HG03565 (cell line): ENCODE measurements at regions not wholly inside any gene's neighbourhood (a gene's known extent, or its start where the extent isn't known, plus 50 kb on each side); places are given as distances from the start of the nearest gene placed in this dataset.

Source experiments
- ATAC-seq: cut with Tn5 transposase; IDR thresholded peaks from one replicate; pipeline ENCODE4 v1.9.1; 2021; ENCODE audit warnings: mild to moderate bottlenecking, moderate library complexity; ENCODE audit not compliant: unreplicated experiment

DNA sequence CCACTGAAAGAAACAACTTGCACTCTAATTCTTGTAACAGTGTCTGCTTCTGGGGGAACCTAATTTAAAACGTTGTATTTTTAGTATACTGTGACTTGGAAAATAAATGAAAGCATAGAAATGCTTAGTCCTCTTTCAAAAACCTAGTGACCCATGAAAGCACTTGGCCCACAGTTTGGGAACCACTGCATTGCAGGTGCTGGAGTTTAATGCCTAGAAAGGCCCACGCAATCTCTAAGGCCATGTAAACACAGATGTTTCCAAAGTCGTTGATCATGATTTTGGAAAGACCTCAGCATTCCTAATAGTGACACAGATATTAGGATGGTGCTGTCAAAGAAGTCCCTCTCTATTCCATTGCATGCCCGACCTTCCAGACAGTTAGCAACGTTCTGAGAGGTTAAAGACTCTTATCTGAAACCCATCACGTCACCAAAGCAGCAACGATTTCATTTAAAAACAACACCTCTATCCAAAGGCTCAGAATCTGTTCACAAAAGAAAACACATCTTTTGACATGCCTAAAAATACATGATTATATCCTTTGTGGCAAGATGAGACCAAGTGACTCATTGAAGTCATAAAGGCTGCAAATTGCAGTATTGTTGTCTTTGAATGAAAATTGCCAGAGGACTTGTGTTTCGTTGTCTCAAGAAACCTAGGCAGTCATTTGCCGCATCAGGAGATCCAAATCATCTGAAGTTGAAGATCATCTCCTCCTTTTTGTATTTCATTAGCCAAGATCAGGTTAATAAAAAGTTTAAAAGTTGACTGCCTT is 328.0 kb upstream of the ZNF507 start:
- no peak for ATAC-seq

DNA sequence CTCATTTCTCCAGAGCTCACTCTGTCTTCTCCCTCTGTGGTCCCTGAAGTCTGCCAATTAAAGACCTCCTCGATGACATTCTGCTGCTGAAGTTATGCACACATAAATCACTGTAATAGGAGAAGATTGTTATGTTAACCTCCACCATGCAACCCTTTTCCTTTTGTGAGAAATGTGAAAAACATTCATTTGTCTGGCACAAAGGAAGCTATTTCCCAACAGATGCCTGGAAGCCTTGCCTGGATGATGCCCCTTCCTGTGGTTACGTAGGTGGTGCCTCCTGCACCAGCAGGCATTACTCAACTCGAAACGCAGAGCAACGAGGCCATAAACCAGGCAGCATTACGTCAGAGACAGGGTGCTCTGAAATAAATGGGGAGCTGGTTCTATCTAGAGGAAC is 327.4 kb upstream of the ZNF507 start:
- no peak for ATAC-seq

DNA sequence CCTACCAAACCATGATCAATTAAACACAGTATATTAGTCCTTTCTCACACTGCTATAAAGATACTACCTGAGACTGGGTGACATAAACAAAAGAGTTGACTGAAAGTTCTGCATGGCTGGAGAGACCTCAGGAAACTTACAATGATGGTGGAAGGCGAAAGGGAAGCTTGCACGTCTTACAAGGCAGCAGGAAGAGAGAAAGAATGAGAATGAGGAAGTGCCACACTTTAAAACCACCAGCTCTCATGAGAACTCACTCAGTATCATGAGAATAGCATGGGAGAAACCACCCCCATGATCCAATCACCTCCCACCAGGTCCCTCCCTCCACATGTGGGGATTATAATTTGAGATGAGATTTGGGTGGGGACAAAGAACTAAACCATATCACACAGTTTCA is 324.9 kb upstream of the ZNF507 start:
- ATAC-seq, result no peak

DNA sequence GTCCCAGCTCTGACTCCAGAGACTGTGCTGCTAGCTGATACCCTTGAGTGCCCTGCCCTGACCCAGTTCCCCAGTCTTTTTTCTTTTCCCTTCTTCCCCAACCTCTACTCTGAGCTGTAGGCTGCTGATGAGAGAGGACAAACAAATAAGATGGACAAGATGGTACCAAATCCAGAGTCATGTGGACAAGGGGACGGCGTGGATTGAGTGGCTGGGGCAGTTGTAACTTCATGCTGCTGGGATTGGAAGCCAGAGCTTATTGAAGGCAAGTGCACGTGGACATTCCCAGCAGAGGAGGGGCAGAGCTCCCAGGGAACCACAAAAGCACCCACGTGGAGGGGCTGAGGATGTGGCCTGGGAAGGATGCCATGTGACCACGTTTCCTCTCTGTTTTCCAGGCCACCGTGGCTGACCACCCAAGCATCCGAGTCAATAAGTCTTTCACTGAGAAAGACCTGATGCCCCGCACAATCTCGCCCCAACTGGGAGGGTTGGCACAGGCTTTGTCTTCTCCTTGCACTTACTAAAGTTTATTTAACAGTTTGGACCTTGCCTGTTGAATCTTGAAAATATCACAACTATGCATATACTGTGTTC is 323.3 kb upstream of the ZNF507 start:
- ATAC-seq, result no peak

DNA sequence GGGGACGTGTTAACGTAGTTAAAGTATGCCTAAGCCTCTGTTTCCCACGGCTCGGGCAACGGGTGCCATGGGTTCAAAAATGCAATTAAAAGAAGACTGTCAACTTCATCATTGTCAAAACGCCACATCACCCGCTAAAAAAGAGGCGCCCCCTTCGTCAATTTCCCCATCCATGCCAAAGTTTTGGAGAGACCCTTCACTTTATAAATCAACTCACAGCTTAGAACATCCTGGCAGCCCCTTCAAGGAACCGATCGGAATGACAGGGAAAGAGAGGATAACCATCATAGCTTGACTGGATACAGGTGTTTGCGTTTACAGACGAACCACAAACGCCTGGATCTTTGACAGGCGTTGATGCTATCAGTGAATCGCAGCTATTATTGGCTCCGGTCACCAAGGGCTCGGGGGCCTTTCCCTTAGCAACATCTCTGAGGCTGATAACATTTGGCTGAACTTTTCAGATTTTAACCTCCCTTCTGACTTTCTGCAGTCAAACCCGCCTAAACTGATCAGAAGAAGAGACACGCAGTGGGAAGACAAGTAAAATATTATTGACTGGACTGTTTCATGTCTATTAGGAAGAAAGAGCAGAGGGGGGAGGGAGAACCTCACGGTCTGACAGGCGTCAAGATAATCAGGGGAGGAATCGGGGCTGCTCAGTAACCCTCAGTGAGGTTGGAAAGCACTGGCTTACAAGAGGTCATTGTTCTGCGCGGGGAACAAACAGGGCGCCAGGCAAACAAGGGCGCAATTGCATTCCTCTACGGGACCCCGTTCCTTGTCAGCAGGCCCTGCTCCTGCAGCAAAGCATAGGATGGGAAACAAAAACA is 322.5 kb upstream of the ZNF507 start:
- ATAC-seq, result no peak

DNA sequence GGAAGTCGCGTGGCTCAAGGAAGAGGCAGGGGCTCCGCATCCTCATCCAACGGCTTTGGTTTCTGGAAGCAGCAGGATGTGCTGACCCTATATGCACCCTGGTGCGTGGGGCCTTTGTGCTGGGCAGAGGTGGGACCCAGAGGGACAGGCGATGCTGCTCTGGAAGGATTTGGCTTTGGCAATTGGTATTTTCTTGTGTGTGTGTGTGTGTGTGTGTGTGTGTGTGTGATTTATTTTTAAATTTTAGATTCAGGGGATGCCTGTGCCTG is 321.9 kb upstream of the ZNF507 start:
- ATAC-seq, result no peak

DNA sequence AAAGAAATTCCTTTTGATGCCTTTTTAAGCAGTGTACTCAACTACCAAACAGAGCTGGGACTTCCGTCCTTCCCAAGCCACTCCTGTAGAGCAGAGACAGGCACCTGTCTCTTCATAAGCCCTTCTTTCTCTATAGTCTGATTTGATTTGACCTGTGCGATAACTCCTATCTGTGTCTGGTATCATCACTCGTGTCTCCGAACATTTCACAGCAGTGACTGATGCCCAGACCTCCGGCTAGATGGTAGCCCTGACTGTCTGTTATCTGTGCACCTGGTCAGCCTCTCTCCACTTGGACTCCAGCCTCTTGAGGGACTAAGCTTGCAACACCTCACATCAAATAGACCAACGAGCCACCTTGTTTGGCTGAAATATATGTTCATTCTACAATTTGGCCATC is 316.2 kb upstream of the ZNF507 start:
- ATAC-seq, result no peak

DNA sequence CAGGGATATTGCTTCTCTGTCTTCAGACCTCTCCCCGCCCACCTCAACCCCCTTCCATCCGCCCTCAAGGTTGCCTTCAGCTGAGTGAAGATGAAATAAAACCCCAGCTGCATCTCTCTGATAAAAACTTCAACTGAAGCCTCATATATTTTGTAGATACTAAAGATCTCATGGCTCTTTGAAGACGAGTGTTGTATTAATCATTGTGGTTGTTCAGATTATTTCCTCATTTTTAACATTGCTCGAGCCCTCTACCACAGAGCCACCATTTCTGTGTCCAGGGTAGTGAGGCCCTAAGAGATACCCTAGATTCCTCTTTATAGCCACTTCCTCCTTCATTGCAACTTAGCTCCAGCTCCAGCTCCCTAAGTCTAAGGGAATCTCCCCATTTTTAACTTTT is 312.8 kb upstream of the ZNF507 start:
- no peak for ATAC-seq

DNA sequence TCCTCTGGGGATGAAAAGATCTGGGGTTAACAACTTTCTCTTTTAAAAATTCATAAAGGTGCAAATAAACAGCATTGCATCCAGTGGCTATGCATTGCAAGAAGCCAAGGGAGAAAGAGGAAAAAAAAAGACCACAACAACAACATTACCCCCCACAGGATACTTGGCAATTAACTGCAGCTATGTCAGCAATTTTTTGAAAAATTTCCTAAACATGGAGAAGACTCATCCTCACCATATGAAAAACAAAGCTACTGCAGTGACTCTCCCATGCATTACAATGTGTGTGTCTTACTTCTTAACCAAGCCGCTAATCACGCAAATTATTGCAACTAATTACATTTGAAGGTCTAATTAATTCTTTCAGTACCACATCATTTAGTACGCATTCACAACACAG is 309.8 kb upstream of the ZNF507 start:
- ATAC-seq, result no peak

DNA sequence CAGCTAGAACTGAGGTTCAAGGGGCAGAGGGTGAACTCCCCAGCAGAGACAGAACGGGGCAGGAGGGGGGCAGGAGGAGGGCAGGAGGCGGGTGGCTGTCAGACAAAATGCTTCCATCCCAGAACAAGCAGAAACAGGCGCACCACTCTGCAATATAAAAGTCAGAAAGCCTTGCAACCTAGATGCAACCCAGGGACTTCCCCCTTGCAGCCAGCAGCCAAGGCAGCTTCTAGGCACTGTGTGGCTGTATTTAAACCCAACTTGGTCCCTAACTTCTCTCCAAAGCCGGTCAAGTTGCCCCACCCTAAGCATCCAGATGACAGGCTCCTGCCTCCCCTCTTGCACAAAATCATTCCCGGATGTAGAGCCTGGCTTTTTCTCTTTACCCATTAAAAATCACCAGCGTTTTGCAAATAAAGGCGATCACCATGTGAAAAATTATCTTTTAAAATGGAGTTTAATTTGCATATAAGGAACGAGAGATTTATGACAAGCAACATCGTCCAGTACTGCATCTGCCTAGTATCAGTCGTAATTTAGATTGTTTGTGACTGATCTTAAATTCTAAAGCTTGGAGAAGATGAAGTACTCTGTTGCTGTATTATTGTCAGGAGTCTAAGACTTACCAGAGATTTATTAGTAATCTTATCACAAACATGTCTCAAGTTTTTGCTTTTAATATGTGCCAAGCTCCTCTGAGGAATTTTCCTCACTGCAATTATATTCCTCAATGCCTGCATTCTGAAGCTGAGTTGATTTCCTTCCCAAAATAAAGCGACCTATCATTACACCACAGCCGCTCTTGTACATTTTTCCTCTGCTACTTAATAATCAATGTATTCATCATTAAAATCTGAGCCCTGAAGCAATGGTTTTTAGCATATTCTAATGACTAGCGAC is 307.1 kb upstream of the ZNF507 start:
- ATAC-seq, result no peak

DNA sequence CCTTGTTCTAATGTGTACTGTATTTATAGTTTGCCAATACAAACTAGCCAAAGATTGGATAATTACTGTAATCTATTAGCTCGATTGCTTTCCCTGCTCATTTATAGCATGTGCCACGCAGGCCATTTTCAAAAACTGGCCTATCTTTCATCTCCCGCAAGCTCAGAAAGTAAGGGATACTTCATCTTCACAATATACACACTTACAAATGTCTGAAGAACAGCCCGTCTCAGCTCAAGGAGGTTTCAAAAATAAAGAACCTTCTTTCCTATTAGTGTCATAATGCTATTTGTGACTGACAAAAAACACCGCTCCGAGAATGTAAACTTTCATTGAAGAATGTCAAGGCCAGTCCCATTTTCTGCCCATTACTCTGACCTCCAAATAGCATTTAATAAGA is 306.4 kb upstream of the ZNF507 start:
- ATAC-seq, result no peak

DNA sequence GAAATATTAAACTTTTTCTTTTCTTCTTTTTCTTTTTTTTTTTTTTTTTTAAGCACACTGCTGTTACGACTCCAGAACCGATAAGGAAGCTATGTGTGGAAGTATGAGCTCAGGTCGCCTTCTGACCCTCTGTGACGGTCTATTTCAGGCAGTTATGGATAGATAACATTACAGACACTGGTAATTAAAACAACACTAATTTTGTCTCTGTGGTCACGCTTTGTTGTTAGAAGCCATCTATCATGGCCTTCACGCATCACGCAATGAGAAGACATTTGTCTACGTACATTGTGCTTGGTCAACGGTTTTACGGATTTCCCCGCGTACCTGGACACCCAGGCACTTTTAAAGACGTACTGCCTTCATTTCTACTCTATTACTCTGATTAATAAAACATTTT is 306.0 kb upstream of the ZNF507 start:
- no peak for ATAC-seq

DNA sequence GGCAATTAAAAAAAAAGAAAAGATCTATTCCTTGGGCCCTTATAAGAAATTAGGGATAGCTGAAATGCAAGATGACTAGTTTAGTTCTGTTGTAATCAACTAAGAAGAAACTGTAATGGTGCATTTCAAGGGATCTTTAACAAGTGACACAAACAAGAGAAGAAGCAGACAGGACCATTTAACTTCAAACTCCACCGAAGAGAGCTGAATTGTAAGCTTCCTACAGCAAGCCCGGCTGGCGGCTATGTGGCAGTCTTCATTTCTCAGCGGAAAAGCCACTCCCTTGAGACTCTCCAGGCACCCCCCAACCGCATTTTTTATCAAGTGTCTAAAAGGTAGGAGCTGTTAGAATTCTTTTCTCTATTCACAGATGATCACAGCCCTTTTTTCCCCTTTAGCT is 305.2 kb upstream of the ZNF507 start:
- ATAC-seq, result no peak

DNA sequence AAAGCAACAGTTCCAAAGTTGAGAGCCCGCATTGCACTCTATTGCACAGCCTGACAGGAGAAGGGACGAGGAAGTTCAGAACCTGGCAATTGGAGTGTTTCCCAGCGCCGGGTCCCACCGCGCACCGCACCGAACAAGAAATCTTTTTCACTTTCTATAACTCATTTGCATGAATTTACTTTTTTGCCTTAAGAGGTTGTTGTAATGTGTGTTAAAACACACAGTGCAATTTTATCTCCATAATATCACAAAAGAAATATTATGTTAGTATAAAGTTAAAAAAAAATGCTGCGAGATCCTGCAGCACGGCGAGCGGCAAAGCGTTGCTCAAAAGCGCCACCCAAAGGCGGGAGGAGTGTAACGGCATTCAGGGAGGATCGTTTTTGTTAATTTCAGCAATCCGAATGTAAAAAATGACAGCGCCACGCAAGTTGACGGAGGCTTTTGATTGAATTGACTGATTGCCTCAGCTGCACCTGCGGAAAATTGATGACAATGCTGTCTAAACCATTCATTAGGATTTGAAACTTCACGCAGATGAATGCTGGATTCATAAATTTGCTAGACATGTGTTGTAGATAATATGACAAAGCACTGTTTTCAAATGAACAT is 303.6 kb upstream of the ZNF507 start:
- no peak for ATAC-seq

DNA sequence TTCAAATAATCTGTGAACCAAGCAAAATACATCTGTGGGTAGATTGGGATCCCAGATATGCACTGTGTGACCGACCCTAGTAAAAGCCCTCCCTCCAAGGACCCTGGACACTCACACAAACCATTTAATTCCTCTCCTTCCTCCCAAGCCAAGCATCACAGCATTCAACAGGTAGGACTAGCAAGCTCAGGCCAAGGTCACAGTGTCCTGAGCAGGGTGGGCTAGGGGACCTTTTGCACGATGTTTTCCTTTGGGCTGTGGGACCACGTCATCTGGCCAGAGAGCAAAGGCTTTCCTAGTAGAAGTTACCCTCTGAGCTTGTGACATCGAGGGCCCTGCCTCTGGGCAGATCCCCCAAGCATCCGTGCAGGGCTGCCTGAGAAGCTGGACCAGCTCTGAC is 297.6 kb upstream of the ZNF507 start:
- ATAC-seq, result no peak

DNA sequence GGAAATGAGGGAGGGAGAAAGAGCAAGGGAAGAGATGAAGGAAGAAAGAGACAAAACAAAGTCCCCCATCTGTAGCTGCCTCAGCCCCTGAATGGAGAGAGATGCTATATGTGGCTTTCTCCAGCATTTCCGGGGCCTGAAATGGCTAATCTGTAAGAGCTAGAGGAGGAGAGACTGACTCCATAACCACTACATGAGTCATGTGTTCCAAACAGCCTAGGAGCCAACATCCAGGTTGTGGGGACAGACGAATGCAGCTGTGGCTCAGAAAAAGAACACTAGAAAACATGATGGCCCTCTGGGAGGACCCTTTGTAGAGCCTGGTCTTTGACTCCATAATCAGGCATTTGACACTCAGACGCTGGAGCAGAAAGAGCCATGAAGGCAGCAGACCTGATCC is 292.0 kb upstream of the ZNF507 start:
- no peak for ATAC-seq

DNA sequence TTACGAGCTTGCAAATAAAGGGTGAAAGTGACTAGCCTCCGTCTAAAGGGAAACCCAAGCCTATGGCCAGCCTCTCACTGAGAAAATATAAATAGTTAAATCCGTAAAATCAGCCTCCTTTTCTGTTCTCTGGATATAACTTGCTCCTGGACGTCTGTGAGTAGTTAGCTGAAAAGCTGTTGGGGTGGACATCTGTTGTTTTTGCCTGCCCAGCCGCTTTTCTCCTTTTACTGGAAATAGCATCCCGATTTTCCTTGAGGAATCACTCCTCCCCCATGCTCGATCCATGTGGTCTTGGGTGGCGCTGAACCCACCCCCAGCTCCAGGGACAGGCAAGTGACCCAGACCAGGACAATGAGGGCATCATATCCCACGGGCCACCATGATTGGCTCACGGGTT is 291.5 kb upstream of the ZNF507 start:
- no peak for ATAC-seq

DNA sequence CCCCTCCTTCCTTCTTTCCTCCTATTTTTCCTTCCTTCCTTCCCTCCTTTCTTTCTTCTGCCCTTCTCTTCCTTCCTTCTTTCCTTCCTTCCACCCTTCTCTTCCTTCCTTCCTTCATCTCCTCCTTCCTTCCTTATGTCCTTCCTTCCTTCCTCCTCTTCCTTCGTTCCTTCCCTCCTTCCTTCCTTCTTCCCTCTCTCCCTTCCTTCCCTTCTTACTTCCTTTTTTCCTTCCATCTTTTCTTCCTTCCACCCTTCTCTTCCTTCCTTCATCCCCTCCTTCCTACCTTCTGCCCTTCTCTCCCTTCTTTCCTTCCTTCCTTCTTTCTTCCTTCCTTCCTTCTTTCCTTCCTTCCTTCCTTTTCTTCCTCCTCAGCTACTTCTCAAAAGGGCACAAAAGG is 287.3 kb upstream of the ZNF507 start:
- ATAC-seq, result no peak

DNA sequence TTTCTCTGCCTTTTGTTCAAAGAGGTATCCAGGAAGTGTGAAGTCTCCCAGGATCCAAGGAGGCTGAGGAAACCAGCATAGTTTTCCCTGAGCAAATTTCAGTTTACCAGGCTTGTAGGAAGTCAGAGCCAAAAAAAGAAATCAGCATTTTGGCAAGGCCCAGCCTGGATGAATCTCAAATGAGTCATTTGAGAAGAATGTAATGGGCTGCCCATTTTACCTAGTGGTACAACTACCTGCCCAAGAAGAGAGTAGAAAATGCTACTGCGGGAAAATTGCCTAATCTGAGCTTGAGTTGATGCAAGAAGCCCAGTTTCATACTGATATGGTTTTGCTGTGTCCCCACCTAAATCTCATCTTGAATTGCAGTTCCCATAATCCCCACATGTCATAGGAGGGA is 284.1 kb upstream of the ZNF507 start:
- no peak for ATAC-seq

DNA sequence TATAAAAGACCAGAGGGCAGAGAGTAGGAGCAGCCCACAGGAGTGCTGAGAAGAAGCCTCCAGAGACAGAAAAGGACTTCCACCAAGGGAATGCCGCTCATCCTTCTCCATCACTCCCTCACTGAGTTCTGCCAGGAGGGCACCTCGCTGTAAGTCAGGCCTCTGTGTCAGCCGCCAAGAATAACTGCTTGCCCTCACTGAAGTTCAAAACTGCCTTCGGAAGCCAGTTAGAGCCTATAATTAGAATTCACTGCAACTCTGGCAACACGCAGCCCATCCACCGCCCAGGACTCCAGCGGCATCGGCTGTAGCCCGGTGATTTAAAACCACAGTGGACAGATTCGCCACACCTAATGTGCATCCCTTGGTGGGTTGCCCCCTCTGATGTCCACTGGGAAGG is 281.8 kb upstream of the ZNF507 start:
- ATAC-seq, result no peak

DNA sequence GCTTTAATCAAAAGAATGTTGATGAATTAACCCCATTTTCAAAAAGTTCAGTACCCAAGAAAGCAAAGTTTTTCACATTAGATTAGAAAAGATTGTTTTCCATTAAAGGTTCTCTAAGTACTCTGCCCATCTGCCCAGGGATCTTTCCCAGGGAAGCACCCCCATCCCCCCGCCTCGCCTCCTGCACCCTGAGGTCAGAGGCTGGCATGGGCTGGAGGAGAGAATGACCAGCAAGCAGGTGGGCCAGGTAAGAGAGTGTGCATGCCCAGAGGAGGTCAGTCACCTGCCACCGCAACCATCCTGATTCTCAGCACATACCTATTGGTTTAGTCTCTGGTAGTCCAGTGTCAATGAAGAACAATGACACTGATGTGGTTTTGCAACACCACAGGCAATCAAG is 279.4 kb upstream of the ZNF507 start:
- no peak for ATAC-seq
